ENCODE measurements at regions not wholly inside any gene's neighbourhood (a gene's known extent, or its start where the extent isn't known, plus 50 kb on each side); places are given as distances from the start of the nearest gene placed in this dataset.
"Not testable (repeated sequence)": the region's sequence is repeated elsewhere in the genome, so short reads cannot be mapped to it uniquely, and the experiment has no call there.

DNA sequence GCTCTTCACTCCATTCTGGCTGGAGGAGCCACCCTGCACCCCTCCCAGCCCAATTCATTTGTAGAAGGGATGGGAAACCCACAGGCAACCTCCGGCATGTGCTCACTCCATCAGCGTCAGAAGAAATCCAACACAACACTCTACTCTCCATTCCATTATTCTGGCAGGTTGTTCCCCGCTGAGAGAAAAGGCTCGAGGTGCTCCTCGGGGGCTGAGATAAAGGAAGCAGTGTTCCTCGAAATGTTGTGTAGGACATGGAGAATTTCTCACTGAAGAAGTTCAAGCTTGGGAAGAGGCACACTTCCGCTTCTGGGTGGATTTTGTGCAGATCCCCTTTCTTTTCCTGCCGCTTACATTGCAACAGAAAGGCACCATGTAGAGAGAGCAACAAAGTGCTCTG, 355.0 kb upstream of the CFAP20DC start:
- DNase-seq = no peak

GRCh38 chr3:59404064-59404463, 354.2 kb upstream of the CFAP20DC start:
- no peak for DNase-seq

- no peak for DNase-seq
These were observed 352.1 kb upstream of the CFAP20DC start for GRCh38 chr3:59401924-59402323.

DNA sequence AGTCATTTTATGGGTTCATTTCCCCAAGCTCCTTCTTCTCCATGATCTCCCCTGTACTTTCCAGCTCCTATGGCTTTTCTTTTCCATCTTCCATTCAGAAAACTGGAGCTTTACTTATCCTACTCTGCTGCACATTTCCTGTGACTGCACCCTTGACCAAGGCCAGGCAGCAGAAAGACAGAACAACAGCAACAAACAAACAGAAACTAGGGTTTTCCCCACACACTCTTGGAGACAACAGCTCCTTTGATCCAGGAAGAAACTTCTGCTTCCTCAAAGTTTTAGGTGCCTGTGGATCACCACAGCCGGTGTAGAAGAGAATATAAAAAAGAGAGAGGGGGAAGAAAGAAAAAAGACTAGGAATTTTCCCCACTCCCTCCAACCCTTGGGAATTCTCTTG, 342.3 kb upstream of the CFAP20DC start:
- no peak for DNase-seq

DNA sequence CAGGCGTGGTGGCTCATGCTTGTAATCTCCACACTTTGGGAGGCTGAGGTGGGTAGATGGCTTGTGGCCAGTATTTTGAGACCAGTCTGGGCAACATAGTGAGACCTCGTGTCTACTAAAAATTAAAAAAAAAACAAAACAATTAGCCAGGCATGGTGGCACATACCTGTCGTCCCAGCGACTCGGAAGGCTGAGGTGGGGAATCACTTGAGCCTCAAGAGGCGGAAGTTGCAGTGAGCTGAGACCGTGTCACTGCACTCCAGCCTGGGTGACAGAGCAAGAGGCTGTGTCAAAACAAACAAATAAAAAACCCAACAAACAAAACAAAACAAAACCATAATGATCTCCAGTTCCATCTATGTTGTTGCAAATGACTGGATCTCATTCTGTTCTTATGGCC, 341.3 kb upstream of the CFAP20DC start:
- no peak for DNase-seq

DNA sequence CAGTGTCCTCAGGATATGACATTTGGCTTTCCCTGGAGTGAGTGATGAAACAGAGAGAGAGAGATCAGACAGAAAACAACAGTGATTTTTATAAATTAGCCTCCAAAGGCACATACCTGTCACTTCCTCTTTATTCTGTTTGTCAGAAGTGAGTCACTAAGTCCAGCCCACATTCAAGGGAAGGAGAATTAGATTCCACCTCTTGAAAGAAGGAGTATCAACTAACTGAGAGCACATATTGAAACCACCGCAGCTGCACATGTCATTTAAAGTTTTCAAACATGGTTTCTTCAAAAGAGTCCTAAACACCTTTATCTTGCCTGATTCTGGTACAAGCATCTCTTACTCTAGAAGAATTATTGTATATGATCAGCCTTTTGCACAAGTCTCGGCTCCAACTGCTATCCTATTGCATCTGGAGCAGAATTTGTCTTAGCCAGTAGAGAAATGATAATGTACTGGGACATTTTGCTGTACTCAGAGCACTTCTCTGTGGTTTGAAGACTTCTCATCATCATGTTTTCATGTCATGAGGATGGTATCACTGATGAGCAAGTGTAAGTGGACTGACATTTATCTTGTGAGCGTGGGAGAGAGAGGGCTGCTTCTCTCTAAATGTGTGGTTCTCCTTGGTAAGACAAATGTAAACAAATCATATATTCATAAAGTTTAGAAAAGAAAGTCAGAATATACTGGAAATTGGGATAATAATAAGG, 338.9 kb upstream of the CFAP20DC start:
- peak; percentile 80 for DNase-seq

DNA sequence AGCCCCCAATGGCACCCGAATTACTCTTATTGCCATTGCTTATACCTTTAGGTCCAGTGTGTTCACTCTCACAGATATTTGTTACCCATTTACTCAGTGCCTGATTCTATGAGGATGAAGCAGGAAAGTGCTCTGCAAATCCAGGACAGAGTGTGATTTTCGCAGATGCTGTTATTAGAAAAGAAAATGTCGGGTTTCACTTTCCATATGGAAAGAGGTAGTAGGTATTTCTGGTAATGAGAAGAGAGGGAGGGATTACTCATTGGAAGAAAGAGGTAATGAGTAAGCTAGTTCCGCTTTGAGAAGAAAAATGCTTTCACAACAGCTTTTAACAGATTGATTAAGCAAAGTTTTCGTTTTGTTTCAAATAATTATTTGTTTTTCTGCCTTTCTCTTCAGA, 336.3 kb upstream of the CFAP20DC start:
- peak; percentile 90 for DNase-seq

DNA sequence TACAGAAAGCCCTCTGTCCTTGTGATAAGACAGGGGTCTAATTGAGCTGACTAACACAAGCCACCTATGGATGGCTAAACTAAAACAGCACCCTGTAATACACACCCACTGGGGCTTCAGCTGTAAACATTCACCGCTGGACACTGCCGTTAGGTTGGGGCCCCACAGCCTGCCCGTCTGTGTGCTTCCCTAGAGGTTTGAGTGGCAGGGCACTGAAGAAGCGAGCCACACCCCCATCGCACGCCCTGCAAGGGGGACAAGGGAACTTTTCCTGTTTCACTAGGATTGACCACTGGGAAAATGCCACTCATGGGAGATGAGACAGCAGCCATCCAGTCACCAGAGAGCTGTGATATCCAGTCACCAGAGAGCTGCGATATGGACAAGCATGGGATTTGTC, 335.7 kb upstream of the CFAP20DC start:
- no peak for DNase-seq

- DNase-seq = peak; percentile 86
These were observed 331.5 kb upstream of the CFAP20DC start for GRCh38 chr3:59381282-59381681.

DNA sequence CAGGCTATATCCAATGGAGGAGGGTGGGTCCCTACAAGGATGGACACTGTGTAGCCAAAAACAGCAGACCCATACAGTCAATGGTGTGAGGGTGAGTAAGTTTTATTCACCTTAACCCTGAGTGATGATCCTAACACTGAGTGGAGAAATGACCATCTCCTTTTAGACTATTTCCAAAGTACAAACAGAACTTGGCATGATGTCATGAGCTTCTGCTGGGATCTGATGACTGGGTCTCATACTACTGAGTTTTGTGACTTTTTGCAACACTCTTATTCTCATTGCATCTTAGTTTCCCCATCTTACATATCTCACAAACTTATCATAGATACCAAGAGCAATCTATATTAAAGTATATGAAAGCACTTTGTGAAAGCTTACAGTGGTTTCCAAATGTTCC, 330.3 kb upstream of the CFAP20DC start:
- DNase-seq = no peak

DNA sequence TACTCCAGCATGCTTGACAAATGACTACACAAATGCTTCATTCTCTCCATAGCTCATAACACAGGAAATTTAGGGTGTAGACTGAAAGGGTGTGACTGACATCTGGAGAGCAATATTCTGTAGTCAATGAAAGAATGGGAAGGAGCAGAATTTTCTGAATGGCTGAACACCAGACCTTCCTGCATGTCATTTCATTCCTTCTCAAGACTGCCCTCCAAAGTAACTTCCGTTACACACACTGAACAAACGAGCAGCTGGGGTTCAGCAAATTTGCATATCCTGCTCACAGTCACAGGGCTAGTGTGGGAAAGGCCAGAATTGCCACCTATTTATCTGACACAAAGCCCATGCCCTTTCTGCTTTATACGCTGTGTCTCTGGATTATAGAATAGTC, 325.0 kb upstream of the CFAP20DC start:
- DNase-seq = peak; percentile 56

GRCh38 chr3:59374091-59374817, 324.4 kb upstream of the CFAP20DC start:
- no peak for DNase-seq

DNA sequence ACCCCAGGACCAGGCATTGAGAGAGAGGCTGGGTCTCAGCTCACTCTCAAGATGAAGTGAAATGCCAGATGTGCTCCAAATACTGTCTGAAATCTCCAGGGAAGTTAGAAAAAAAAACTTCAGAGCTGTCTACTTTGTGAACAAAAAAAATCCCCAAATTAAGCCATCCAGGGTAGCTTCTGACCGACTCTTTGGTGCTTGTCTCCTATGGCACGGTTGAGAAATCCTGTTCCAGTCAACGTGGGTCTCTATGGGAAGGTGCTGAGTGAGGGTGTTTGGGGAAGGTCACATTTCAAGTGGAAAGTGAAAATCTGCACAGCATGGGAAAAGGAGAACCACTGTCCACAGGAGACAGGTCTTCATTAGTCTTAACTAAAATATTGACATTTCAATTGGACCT, 322.5 kb upstream of the CFAP20DC start:
- no peak for DNase-seq

GRCh38 chr3:59368900-59369675, 319.3 kb upstream of the CFAP20DC start:
- DNase-seq = no peak

- no peak for DNase-seq
These were observed 317.3 kb upstream of the CFAP20DC start for GRCh38 chr3:59367150-59367549.

GRCh38 chr3:59366218-59366617, 316.4 kb upstream of the CFAP20DC start:
- no peak for DNase-seq

DNA sequence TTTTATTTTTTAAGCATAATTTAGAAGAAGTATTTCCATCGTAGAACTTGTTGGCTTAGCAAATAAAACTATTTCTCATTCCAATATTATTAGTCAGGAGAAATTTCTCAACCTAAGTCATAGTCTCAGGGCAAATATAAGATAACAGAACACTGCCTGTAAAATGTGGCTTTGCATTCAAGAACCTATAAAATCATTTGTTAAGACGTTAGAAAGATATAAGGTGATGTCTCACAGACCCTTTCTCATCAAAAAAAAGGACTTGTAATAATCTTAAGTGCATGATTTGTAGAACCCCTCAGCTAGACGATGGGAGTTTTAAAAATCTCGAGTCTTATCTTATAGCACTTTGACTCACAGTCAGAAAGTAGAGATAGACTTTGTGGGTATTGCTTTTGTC, 314.7 kb upstream of the CFAP20DC start:
- no peak for DNase-seq

DNA sequence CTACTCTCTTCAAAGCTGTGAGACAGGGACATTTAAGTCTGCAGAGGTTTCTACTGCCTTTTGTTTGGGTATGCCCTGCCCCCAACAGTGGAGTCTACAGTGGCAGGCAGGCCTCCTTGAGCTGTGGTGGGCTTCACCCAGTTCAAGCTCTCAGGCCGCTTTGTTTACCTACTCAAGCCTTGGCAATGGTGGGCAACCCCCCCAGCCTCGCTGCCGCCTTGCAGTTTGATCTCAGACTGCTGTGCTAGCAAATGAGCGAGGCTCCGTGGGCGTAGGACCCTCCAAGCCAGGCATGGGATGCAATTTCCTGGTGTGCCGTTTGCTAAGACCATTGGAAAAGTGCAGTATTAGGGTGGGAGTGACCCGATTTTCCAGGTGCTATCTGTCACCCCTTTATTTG, 310.5 kb upstream of the CFAP20DC start:
- not testable (repeated sequence) for DNase-seq

GRCh38 chr3:59341459-59341858, 291.6 kb upstream of the CFAP20DC start:
- DNase-seq = no peak

- DNase-seq = no peak
These were observed 290.0 kb upstream of the CFAP20DC start for GRCh38 chr3:59339818-59340217.

DNA sequence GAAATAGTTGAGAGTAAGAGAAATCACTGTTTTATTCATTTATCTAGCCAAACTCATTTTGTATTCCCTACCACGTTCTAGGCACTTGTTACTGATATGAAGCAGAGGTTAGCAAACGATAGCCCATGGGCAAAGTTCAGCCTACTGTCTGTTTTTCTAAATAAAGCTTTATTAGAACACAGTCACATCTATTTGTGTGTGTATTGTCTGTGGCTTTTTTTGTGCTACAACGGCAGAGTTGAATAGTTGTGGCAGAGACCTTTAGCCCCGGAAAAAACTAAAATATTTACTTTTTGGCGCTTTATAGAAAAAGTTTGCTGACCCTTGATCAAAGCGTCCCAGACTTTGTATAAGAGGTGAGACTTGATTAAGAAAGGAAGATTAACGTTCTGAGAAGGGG, 289.1 kb upstream of the CFAP20DC start:
- DNase-seq = no peak

GRCh38 chr3:59335338-59335737, 285.5 kb upstream of the CFAP20DC start:
- DNase-seq = no peak

DNA sequence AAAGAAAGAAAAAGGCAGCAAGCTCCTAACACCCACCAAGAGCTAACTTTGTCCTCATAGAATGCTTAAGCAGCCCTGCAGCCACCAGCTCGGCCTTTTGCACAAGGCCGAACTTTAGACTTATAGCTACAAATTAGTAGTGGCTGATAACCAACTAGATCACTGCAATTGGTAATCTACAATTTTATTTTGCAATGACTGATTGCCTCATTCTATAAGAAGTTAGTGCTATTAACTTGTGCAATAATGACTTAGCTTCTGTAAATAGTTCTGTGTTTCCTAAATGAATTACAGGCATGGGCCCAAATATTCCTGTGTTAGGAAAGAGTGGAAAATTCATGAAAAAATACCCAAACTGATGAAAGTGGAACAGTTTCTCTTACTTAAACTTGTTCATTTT, 284.8 kb upstream of the CFAP20DC start:
- no peak for DNase-seq

- no peak for DNase-seq
These were observed 277.6 kb upstream of the CFAP20DC start for GRCh38 chr3:59327376-59327808.

Data from activated CD4-positive, alpha-beta T cell treated with anti-CD3 and anti-CD28 coated beads, Interleukin-2, amount 50 U/mL, for 16 hours (primary cell).